Endothelial cell of umbilical vein (primary cell): ENCODE measurements at regions not wholly inside any gene's neighbourhood (a gene's known extent, or its start where the extent isn't known, plus 50 kb on each side); places are given as distances from the start of the nearest gene placed in this dataset.

ENCODE experiments used
- BruUV-seq: library from RNA; stranded (reverse); fragments of 400-500 nt; replicated peaks from 2 replicates; lab custom pipeline; 2021; lab: Mats Ljungman, UMichigan
- CTCF ChIA-PET: fragments of 300-600, 350-600 bp; sonication (Branson Sonifier 250); formaldehyde crosslinking; loops from one replicate; lab custom pipeline; 2021; ENCODE audit warnings: antibody characterized with exemption, inconsistent platforms; lab: Charles Lee
- POLR2A ChIA-PET: fragments of 300-600, 350-600 bp; sonication (Branson Sonifier 250); formaldehyde crosslinking; loops from one replicate; lab custom pipeline; 2021; ENCODE audit warnings: antibody characterized with exemption, inconsistent platforms; lab: Charles Lee
- DNase-seq: peaks from one replicate; pipeline ENCODE4 v3.0.0-alpha.2; 2011; ENCODE audit warnings: low read depth, low spot score
- FAIRE-seq: peaks from 2 replicates; lab custom pipeline; 2011; peaks lifted over from hg19 to GRCh38; lab: Jason Lieb, UNC
- H2AFZ ChIP-seq: 2 replicates; pipeline ENCODE4 v1.6.0; 2012; ENCODE audit warnings: low read depth, low read length, control low read depth, inconsistent platforms
- H3K27ac ChIP-seq: 2 replicates; pipeline ENCODE4 v1.5.1; 2011; ENCODE audit warnings: low read depth, mild to moderate bottlenecking, control low read depth, low read length, moderate library complexity; ENCODE audit not compliant: insufficient read depth
- H3K27me3 ChIP-seq, 2 experiments: 2 replicates each; pipeline versions ENCODE4 v1.6.0 to v1.6.1; 2011; ENCODE audit warnings: low read length in 2 of 2, mixed read lengths in 1 of 2; ENCODE audit not compliant: control insufficient read depth in 2 of 2, insufficient read depth in 2 of 2
- H3K36me3 ChIP-seq, 2 experiments: 2 replicates in 1 of 2; 3 replicates in 1 of 2; pipeline ENCODE4 v1.5.1; 2011; ENCODE audit warnings: low read length in 2 of 2, mild to moderate bottlenecking in 1 of 2, moderate library complexity in 1 of 2; ENCODE audit not compliant: control insufficient read depth in 2 of 2, insufficient read depth in 2 of 2; ENCODE audit errors: extremely low read depth in 1 of 2
- H3K4me1 ChIP-seq: 3 replicates; pipeline ENCODE4 v1.5.1; 2011; ENCODE audit warnings: mild to moderate bottlenecking, low read length; ENCODE audit not compliant: control insufficient read depth, insufficient read depth; ENCODE audit errors: extremely low read depth
- H3K4me2 ChIP-seq: 2 replicates; pipeline ENCODE4 v1.6.1; 2011; ENCODE audit warnings: low read length, control low read depth, mixed read lengths; ENCODE audit not compliant: insufficient read depth
- H3K4me3 ChIP-seq, 3 experiments: fragments of 200-600 bp in 1 of 3; sonication (generic), shearing (Covaris generic) in 1 of 3; replicated peaks in 1 of 3; 2 replicates each; pipeline ENCODE4 v1.5.1; 2011 to 2016; ENCODE audit warnings: control low read depth in 3 of 3, low read length in 3 of 3, mild to moderate bottlenecking in 2 of 3, inconsistent platforms in 1 of 3, low read depth in 1 of 3, moderate library complexity in 1 of 3; ENCODE audit not compliant: insufficient read depth in 1 of 3
- H3K79me2 ChIP-seq: 2 replicates; pipeline ENCODE4 v1.6.0; 2012; ENCODE audit warnings: low read length, inconsistent platforms; ENCODE audit not compliant: control insufficient read depth, insufficient read depth
- H3K9ac ChIP-seq: replicated peaks from 2 replicates; pipeline ENCODE3; 2011; ENCODE audit warnings: low read length, control low read depth; ENCODE audit not compliant: insufficient read depth; ENCODE audit errors: extremely low read depth
- H3K9me1 ChIP-seq: replicated peaks from 3 replicates; pipeline ENCODE4 v1.6.0; 2011; ENCODE audit warnings: mild to moderate bottlenecking, low read length; ENCODE audit not compliant: control insufficient read depth, insufficient read depth; ENCODE audit errors: extremely low read depth
- H3K9me3 ChIP-seq: replicated peaks from 2 replicates; pipeline ENCODE4 v1.5.1; 2012; ENCODE audit warnings: low read length, inconsistent platforms; ENCODE audit not compliant: control insufficient read depth, insufficient read depth
- H4K20me1 ChIP-seq: replicated peaks from 2 replicates; pipeline ENCODE3; 2011; ENCODE audit warnings: mild to moderate bottlenecking, low read length; ENCODE audit not compliant: control insufficient read depth, insufficient read depth; ENCODE audit errors: extremely low read depth
- EZH2 ChIP-seq: IDR thresholded peaks from 2 replicates; pipeline ENCODE4 v1.6.1; 2012; ENCODE audit warnings: borderline replicate concordance, low read depth, mild to moderate bottlenecking, moderate library complexity, low read length, inconsistent platforms; ENCODE audit not compliant: severe bottlenecking
- FOS ChIP-seq: IDR thresholded peaks from 2 replicates; pipeline ENCODE4 v1.6.1; 2011; ENCODE audit warnings: mild to moderate bottlenecking, low read length, moderate library complexity, borderline replicate concordance; ENCODE audit not compliant: insufficient read depth
- GATA2 ChIP-seq: IDR thresholded peaks from 2 replicates; pipeline ENCODE4 v1.7.0; 2011; ENCODE audit warnings: low read depth, mild to moderate bottlenecking, moderate library complexity, mixed read lengths, low read length; ENCODE audit not compliant: insufficient read length, insufficient read depth
- JUN ChIP-seq: IDR thresholded peaks from 2 replicates; pipeline ENCODE4 v1.6.1; 2011; ENCODE audit warnings: borderline replicate concordance, low read depth; ENCODE audit not compliant: insufficient read length, insufficient read depth
- MYC ChIP-seq: IDR thresholded peaks from one replicate; pipeline ENCODE4 v1.6.1; 2011; ENCODE audit warnings: mild to moderate bottlenecking, low read depth, low read length
- POLR2A ChIP-seq: IDR thresholded peaks from 2 replicates; pipeline ENCODE4 v1.6.1; 2012; ENCODE audit warnings: low read depth, mild to moderate bottlenecking, control low read depth, low read length
- POLR2AphosphoS5 ChIP-seq: IDR thresholded peaks from 2 replicates; pipeline ENCODE4 v1.6.1; 2012; ENCODE audit warnings: low read depth, mild to moderate bottlenecking, control low read depth, low read length, moderate library complexity; ENCODE audit not compliant: insufficient read depth
- dilution Hi-C: fragments of 300-500 bp; cut with MboI; formaldehyde crosslinking; loops from one replicate; pipeline ENCODE4 v1.15.0; 2019; ENCODE audit warnings: low sequenced_read_pairs; ENCODE audit not compliant: extremely low pct_ligation_motif_present
- intact Hi-C: fragments of 100-400 bp; cut with micrococcal nuclease; formaldehyde crosslinking; loops from one replicate; pipeline ENCODE4 v1.10.0; 2022
- TF ChIP-seq, protein P1 (sequence below): IDR thresholded peaks from 2 replicates; pipeline ENCODE4 v1.6.1; 2011; ENCODE audit not compliant: insufficient read depth, insufficient read length
- TF ChIP-seq, protein P2 (sequence below), 2 donors: IDR thresholded peaks; 1 replicate in 1 of 2; 2 replicates in 1 of 2; pipeline ENCODE4 v1.5.1; 2011; ENCODE audit warnings: low read length in 2 of 2, mild to moderate bottlenecking in 2 of 2, moderate library complexity in 2 of 2, control low read depth in 1 of 2, inconsistent platforms in 1 of 2, low read depth in 1 of 2; ENCODE audit not compliant: insufficient read depth in 1 of 2; ENCODE audit errors: extremely low read depth in 1 of 2

GRCh38 chr2:215658635-215659305 is 222.9 kb upstream of the FN1 start:
- peak overlapping the region; percentile 27 for H3K27ac ChIP-seq
- dilution Hi-C loops: no loop called here
- ChIA-PET POLR2A (no interaction called here), CTCF (interaction anchor here (1.2 kb wide), 1 partner anchor 272 kb away, joined by 3 read pairs; no protein-coding TSS in a partner anchor)
- intact Hi-C loops: loop anchor here (2.0 to 5.0 kb wide), 2 partner anchors 32 to 189 kb away; no protein-coding TSS in a partner anchor
- no peaks in the 10 kb centered on the region for H3K79me2 ChIP-seq
- H2AFZ ChIP-seq: no peak overlapping the region
- no peak overlapping the region for H3K9ac ChIP-seq
- peak; percentile 35 for FAIRE-seq
- H3K9me3 ChIP-seq: no peaks in the 10 kb centered on the region
- H3K4me2 ChIP-seq: peak overlapping the region; percentile 9
- no peak for DNase-seq
- H4K20me1 ChIP-seq: no peaks in the 10 kb centered on the region
- H3K36me3 ChIP-seq: peaks cover 7 to 10% of the 10 kb centered on the region in 2 experiments
- peaks cover 15% of the 10 kb centered on the region for H3K4me1 ChIP-seq
- TF ChIP-seq, protein P1, sequence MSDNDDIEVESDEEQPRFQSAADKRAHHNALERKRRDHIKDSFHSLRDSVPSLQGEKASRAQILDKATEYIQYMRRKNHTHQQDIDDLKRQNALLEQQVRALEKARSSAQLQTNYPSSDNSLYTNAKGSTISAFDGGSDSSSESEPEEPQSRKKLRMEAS: no peak
- TF ChIP-seq MYC (no peak), GATA2 (no peak), JUN (no peak), POLR2AphosphoS5 (no peak), FOS (no peak), POLR2A (no peak), EZH2 (no peak)
- TF ChIP-seq, protein P2, sequence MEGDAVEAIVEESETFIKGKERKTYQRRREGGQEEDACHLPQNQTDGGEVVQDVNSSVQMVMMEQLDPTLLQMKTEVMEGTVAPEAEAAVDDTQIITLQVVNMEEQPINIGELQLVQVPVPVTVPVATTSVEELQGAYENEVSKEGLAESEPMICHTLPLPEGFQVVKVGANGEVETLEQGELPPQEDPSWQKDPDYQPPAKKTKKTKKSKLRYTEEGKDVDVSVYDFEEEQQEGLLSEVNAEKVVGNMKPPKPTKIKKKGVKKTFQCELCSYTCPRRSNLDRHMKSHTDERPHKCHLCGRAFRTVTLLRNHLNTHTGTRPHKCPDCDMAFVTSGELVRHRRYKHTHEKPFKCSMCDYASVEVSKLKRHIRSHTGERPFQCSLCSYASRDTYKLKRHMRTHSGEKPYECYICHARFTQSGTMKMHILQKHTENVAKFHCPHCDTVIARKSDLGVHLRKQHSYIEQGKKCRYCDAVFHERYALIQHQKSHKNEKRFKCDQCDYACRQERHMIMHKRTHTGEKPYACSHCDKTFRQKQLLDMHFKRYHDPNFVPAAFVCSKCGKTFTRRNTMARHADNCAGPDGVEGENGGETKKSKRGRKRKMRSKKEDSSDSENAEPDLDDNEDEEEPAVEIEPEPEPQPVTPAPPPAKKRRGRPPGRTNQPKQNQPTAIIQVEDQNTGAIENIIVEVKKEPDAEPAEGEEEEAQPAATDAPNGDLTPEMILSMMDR (IDR thresholded peaks at IDR 0.05; ENCODE audit: extremely low read depth in 1 of 2, insufficient read depth in 1 of 2, low read depth in 1 of 2, low read length in 2 of 2): no peak
- H3K27me3 ChIP-seq: no peaks in the 10 kb centered on the region
- BruUV-seq: no TSS peak
- no peak overlapping the region for H3K4me3 ChIP-seq
- no peaks in the 10 kb centered on the region for H3K9me1 ChIP-seq
